GM19328 (cell line): ENCODE measurements at regions not wholly inside any gene's neighbourhood (a gene's known extent, or its start where the extent isn't known, plus 50 kb on each side); places are given as distances from the start of the nearest gene placed in this dataset.
"Not testable (repeated sequence)": the region's sequence is repeated elsewhere in the genome, so short reads cannot be mapped to it uniquely, and the experiment has no call there.

Source experiments
- ATAC-seq: cut with Tn5 transposase; IDR thresholded peaks from one replicate; pipeline ENCODE4 v1.9.1; 2021; ENCODE audit warnings: mild to moderate bottlenecking, moderate library complexity; ENCODE audit not compliant: unreplicated experiment

DNA sequence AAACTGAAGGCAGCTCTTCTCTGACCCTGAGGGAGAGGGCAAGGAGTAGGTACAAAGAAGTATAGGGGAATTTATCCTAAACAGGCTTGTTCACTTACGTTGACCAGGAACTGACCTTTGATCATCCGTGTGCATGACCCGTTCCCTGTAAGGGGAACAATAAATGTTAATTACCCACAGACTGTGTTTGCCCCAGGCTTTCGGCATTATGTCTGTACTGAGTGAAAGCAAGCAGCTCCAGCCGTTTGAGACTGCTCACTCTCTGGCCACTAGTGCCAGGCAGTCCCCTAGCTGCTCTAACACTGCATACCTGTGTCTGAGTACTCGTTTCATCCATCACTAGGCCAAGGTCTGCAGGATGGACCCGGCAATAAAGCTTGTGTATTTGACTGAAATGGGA, 1365.3 kb downstream of the NCAM2 start:
- no peak for ATAC-seq

DNA sequence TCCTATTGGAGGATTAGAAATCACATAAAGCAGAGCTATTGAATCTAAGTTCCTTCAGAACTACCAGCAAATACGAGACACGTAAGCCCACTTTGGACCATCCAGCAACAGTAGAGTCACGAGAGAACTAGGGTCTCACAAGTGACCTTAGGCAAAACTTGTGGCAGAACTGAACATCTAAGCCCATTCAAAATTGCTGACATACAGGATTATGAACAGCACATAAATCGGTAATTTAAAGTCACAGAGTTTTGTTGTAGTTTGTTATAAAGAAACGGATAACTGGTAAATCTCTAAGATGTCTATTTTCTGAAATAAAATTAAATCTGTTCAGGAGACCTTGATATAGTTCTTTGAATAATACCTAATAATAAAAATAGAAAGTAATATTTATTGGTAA, 1366.0 kb downstream of the NCAM2 start:
- no peak for ATAC-seq

DNA sequence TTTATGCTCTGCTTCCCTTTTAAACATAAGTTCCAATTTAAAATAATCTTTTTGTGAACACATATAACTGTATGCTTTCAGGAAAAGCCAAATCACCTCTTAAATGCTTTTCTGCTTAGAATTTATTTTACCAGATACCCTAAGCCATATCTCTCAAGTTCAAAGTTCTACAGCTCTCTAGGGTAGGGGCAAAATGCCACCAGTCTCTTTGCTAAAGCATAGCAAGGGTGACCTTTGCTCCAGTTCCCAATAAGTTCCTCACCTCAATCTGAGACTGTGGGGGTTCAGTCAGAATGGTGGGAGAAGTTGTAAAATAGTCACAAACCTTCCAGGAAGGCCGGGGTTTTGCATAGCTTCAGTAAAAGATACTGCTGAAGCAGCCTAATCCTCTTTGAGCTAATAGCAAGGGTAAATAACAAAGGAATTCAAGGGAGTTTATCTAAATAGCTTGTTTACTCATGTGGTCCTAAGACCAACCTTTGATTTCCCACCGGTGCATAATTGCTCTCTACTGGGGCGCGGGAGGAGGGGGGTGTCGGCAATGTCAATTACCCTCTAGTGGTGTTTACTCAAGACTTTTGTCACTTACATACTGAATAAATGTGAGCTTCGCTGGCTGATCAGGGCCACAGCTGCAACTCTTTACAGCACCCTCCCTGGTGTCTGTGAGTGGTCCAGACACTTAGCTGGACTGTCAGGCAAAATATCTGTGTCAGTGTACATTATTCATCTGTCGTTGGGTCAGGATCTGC, 1376.2 kb downstream of the NCAM2 start:
- no peak for ATAC-seq

DNA sequence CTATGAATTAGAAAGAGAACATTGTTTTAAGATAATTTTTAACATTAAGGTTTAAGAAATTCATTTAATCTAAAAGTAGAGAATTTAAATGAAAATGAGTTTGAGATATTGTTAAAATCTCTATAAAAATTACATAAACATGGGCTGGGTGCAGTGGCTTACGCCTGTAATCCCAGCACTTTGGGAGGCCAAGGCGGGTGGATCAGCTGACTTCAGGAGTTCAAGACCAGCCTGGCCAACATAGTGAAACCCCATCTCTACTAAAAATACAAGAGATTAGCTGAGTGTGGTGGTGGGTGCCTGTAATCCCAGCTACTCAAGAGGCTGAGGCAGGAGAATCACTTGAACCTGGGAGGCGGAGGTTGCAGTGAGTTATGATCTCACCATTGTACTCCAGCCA, 1379.6 kb downstream of the NCAM2 start:
- not testable (repeated sequence) for ATAC-seq

DNA sequence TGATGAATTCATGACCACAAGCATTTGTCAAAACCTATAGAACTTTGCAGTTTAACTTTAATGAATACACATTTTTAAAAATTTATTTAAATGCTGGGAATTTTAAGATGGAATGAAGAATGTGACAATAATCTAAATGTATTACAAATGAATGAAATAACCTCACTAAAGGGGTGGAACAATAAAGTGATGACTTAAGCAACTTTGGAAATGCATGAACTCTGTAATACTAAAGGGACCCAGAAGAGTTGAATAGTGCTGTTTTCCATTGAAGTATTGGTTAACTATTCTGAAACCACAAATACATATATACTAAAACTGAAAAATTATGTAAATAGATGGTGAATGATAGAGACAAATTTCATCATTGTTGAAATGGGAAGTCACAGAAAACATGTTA, 1395.1 kb downstream of the NCAM2 start:
- no peak for ATAC-seq

DNA sequence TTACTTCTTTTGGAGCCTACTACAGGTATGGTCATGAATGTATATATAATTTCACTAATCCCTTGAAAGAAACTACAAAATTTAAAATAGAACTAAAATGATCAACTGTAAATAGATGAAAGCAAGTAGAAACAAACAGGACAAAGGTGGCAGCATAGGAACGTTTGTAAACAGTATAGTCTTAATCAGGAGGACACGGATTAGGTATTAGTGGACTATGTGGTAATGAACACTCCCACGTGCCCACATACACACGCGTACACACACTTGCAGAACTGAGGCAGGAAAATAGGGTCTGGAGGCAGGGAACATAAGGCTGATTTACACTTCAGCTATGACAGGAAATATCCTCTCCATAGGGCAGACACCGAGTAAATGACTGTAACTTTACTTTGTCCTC, 1397.8 kb downstream of the NCAM2 start:
- ATAC-seq: no peak

DNA sequence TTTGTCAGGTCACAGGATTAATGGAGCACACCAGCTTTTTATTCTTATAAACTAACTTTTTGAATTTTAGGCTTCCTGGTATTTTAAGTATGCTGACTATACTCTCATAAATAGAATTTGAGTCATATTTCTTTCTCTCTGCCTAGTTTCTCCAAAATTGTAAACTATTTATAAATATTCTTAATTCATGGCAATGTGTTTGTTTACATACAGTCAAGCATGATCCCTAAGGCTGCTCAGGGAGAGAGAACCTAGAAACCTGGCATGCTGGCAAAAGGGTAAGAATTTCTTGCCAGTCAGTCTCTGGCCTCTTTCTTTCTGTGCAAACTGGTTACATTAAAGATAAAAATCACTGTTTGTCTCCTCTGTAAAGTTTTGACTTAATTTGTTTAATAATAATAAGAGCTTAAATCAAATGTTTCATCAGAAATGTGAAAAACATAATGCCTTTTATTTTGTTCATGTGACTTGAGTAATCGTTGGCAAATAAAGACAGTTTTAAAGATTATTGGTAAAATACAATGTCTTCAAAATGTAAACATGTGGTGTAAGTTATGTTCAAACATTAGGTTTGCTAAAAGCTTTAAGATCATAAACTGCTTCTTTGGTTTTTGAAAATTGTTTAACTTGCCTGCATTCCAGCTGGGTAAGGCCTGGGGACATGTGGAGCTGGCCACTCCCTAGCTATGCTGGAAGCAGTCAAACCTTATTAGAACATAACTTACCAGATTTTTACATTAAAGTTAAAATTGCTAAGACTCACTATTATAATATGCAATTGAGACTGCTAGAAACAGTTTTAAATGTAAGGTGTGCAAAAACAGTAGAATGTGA, 1401.7 kb downstream of the NCAM2 start:
- ATAC-seq: no peak

DNA sequence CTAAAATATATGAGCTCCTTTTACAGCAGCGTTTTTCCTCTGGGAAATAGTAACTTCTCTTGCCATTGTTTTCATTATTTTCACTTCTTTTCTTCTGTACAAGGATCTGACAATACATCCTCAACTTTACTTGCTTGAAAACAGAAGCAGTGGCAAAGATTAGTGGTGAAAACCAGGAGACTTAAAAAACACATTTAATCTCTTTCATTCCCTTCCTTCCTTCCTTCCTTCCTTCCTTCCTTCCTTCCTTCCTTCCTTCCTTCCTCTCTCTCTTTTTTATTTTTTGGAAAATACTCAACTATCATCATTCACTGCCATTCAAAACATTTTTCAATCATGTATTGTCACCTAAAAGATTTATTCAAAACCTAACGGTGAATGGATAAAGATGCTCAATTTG, 1411.4 kb downstream of the NCAM2 start:
- no peak for ATAC-seq

DNA sequence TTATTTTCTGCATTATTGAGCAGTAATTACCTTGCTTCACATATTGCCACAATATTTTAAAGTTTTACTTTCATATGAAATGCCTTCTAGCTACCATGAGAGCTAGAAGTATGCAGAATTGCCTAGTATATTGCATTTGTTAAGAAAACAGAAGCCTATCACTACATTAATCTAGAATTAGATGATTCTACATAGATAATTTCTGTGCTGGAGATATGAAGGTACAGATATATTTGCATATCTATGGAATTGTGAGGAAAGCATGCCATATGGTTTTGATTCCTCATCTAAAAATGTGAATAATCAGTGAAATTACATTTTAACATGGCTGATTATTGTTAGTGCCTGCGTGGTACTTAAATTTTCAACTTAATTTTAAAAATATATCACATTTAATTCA, 1418.3 kb downstream of the NCAM2 start:
- no peak for ATAC-seq

DNA sequence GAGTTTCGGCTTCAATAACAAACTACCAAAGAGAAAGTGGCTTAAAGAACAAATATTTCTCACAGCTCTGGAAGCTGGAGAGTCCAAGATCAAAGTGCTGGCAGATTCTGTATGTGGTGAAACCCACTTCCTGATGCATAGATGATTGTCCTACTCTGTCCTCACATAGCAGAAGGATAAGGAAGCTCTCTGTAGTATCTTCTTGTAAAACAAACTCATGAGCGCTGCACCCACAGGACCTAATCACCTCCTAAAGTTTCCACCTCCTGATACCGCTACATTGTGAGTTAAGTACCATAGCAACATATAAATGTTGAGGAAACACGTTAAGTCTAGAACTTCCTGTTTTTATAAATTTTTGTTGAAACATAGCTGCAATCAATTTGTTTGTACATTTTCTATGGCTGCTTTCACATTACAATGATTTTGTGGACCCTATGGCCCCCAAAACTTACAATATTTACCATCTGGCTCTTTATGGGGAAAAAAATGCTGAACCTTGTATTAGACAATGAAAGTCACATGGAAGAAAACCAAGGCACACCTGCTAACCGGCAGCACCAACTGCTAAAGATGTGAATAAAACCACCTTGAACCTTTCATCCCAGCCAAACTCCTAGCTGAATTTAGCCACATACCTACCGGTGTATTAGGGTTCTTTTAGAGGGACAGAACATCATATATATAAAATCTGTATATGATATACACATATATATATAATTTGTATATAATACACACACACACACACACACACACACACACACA, 1423.4 kb downstream of the NCAM2 start:
- no peak for ATAC-seq

DNA sequence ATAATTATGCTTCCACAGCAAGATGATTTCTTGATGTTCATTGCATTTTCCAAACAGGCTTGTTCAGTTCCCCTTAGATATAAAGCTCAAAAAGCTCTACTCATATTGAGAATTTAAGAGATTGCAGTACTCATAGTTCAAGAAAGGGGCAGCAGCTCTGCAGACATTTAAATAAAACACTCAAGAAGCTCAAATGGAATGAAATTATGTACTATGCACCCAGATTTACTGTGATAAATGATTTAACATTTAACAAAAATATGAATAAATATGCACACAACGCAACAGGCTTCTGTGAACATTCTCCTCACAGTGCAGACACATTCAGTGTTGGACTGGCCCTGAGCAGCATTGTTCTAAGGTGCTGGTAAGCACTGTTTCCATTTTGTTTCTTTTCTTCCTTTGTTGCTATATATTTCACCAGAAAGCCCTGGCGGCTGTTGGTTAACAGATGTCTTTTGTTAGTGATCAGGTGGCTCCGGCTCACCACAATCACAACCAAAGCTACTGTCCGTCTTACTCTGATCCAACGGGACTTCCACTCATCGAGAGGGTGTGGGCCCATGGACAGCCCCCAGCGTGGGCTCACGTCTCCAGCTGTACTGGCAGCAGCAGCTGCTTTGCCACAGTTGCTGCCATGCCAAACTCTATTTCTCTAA, 1440.3 kb downstream of the NCAM2 start:
- ATAC-seq: no peak

DNA sequence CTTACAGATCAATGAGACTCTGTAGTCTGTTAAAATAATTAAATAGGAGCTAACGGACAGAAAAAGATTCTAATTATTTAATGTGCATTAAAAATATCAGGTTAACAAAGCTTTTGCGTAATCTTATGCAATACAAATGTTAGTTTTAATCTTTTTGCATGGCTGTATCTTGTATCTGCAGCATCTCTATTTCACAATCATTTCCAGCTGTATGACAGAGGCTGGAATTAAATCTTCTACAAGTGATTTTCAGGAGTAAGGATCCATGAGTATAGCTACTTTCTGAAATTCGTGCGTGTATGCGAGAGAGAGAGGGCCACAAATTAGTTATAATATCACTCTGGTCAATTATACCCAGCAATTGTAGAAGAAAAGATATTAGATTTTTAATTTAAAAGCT, 1446.8 kb downstream of the NCAM2 start:
- ATAC-seq: no peak

DNA sequence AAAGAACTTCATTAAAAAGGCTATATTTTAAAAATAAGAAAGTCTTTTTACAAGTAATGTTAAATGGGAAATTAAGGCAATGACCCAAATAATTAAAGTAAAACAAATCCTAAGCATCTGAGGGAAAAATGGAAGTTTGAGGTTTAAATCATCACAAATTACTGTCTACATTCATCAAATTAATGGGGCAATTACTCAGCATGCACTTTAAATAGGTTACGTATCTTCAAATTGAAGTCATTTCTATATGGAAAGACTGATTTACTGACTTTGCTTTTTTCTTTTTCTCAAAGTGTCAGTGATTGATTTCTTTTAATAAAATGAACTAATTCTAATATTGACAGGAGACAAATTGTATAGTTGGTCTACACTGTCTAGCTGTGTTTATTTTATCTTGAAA, 1452.3 kb downstream of the NCAM2 start:
- ATAC-seq: no peak

DNA sequence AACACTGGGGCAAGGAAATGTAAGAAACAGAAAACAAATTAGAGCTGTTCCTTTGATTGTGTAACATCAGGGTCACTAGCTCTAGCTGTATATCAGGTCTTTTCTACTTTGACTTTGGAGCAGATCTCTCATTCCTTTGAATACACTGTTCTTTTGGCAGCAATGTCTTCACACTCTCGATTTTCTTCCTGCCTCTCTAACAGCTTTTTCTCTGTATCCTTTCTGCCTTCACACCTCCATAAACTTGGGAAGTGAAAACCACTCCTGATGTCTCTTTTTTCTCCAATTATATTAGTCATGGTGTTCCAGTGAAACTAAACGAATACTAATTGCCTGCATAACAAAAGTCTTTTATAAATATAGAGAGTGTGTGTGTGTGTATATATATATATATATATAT, 1458.0 kb downstream of the NCAM2 start:
- no peak for ATAC-seq

DNA sequence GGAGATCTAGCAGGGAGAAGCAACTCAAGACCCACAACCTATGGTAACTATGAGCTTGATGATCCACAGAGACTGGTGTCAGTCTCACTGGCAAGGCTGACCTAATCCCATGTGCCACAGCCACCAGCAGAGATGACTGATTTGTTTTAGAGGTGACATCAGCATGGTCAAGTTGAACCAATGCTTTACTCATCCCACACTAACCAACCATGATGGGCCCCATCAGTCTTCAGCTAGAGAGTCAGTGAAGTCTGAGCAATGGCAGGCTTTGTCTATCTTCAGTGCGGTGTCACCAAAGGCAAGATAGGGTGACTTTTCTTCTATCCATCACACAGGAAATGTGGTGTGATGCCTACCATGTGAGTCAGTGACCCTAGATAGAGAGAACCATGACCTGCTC, 1470.7 kb downstream of the NCAM2 start:
- ATAC-seq: no peak

DNA sequence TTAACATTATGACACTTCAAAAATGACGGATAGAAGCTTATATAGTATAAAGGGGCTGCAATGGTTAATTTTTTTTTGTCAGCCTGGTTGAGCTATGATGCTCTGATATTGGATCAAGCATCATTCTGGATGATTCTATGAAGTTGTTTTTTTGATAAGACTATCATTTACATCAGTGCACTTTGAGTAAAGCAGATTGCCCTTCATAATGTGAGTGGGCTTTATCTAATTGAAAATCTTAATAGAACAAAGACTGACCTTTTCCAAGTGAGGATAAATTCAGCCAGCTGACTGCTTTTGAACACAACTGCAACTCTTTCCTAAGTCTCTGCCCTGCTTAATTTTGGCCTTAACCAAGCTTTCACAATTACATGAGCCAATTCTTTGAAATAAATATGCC, 1476.2 kb downstream of the NCAM2 start:
- ATAC-seq: no peak

DNA sequence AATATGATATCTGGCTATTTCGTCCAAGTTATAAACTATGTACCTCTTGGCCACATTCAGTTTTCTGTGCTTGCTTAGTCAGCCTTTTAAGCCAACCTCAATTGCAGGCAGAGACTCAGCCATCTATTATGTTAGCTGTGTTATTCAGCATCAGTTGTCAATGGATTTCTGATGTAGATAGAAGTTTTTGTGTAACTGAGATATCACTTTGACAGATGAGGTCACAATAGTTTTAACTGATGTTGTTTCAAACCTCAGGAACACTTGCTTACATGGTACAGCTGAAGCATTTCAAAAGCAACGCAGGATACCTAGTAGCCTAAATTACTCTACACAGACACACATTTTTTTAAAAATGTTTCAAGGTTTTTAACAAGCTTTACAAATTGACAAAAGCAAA, 1478.0 kb downstream of the NCAM2 start:
- no peak for ATAC-seq

DNA sequence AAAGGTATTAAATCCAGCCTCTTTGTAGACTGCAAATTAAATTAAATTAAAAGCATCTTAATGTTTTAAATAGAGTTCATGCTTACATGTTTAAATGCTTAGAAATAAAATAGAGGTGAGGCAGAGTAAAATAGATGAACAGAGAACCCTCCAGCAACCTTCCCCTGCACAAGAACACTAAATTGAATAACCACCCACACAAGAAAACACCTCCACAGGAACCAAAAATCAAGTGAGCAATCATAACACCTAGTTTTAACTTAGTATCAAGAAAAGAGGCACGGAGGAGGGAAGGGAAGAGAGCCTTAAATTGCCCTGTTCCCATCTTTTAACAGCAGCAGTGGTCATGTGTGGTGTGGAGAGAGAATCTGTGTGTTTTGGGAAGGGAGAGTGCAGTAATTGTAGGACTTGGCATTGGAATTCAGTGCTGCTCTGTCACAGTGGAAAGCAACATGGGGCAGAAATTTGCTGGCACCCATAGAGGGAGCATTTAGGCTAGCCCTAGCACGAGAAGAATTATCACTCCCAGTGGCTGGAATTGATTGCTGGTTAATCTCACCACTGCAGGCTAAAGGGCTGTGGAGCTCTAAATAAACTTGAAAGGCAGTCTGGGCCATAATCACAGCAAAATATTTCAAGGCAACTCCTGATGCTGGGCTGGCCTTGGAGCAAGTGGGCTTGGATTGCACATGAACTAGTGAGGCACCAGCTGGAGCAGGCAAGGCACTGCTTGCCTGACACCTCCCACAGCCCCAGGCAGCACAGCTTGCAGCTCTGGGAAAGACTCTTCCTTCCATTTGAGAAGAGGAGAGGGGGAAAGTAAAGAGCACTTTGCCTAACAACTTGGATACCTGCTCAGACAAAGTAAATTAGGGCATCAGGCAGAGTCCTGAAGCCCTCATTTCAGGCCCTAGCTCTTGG, 1478.8 kb downstream of the NCAM2 start:
- no peak for ATAC-seq

DNA sequence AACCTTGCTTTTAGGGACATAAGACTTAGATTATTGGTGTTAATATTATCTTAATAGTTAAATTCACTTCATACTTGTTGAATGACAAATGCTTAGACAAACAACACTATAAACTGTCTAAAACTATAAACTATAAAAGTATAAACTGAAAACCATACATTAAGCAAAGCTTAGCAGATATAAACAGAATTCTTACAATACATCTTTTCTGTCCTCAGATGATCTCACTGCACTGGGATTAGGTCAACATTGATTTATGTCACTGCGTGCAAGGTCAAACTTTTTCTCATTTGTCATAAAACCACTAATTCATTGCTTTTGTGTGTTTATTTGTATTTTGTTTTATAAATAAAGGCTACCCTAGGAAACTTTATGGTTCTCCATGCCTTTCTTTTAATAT, 1491.8 kb downstream of the NCAM2 start:
- no peak for ATAC-seq

DNA sequence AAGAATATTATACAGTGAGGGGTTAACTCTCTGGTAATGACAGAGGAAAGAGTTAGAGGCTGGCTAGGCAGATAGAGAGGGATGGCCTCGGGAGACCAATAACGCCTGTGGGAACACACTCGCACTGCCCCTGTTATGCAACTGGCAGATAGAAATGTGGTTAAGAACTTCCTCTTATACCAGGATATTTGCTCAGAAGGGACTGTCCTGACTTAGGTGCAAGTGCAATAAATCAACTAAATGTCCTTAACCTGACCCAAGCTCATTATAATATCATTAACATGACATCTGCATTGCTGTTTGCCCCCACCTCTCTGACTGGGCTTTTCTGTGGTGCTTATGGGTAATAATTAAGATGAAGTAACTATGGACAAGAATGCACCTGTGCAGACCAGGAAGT, 1518.0 kb downstream of the NCAM2 start:
- ATAC-seq: no peak
